HS-27A (cell line): ENCODE measurements at regions not wholly inside any gene's neighbourhood (a gene's known extent, or its start where the extent isn't known, plus 50 kb on each side); places are given as distances from the start of the nearest gene placed in this dataset.
"Not testable (repeated sequence)": the region's sequence is repeated elsewhere in the genome, so short reads cannot be mapped to it uniquely, and the experiment has no call there.

Experiments used
- DNase-seq: peaks from one replicate; pipeline ENCODE4 v3.0.0-alpha.2; 2012; ENCODE audit warnings: low read depth, missing footprints

- no peak for DNase-seq
Observed at GRCh38 chr13:104967376-104967775, 1568.1 kb downstream of the EFNB2 start.

GRCh38 chr13:104962411-104962810 is 1573.1 kb downstream of the EFNB2 start:
- DNase-seq = no peak

DNA sequence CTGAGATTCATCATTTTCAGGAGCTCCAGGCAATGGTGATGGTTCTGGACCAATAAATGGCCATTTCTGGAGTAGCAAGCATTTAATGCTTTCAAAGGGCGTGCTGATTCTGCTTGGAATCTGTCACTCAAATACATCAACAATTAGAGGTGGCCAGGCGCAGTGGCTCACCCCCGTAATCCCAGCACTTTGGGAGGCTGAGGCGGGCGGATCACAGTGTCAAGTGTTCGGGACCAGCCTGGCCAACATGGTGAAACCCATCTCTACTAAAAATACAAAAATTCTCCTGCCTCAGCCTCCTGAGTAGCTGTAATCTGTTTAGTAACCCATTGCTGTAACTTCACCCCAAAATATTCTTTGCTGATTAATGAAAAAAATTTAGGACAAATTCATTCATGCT is 1574.2 kb downstream of the EFNB2 start:
- DNase-seq = no peak

- no peak for DNase-seq
Observed at GRCh38 chr13:104954210-104954609, 1581.3 kb downstream of the EFNB2 start.

GRCh38 chr13:104953588-104953987 is 1581.9 kb downstream of the EFNB2 start:
- DNase-seq = no peak

DNA sequence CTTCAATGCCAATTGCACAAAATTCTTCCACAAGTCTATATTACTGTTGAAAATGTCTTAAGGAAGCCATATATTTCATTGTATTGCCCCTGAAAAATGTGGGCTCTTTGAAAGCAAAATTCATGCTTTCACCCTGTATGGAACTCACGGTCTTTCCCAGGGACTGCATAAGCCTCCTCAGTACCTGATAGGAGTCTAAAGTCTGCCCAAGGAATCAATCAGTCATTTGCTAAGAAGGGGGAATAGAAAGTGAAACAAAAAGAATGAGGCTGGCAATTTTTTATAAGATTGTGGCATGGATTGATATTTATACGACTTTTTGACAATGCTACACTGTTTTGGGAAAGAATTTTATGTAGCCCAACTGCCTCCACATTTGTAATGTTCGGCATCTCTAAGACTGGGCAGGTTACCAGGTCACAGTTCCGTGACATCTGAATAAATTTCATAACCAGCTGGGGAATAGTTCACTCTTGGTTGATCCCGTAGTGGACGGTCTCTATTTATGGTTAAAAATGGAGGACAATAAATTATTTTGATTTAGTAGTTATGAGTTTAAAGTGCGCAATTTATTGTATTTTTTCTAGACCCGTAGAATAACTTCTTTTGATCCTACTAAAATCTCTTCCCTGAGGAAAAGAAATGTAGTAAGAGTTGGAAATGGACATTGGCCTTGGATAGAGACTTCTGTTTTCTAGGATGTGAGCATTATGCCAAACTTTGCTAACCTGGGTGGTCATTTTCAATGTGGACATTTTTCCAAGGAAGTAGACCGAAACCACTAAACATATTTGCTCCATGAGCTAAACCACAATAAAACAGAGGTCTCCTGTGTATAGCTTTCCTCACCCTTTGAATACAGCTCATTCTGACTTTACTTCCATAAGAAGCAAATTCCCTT is 1585.4 kb downstream of the EFNB2 start:
- no peak for DNase-seq

GRCh38 chr13:104944176-104944575 is 1591.3 kb downstream of the EFNB2 start:
- no peak for DNase-seq

DNA sequence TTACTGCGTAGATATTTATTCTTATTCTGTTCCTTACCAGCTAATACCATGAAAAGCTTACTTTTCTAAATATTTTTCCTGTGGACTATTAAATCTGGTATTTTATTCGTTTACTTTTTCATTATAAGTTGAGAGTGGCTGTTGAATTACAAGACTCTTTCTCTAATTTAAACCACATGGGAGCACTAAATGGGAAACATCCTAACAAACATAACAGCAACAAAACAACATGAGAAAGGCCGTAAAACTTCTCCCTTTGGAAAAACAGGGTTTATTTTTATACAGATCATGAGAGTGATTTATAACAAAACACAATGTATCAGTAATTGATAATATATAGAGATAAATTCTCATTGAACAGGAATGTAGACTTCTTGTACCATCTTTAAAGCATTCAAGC is 1592.1 kb downstream of the EFNB2 start:
- no peak for DNase-seq

DNA sequence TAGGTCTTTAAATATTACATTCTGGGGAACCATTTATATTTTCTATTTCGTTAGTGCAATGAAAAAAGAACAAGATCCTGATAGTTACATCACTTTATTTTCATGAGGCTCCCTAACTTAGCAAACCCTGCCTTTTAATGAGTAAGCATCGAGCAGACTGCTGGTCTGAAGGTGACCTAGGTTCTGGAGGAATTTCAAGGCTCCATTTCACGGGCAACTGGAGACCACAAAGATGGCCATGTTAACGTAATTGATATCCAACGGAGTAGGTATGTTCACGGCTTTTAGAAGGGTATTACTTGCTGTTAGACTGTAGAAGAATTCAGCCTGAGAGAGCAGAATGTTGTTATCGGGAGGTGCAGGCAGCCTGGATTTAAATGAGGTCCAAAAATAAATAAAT is 1597.6 kb downstream of the EFNB2 start:
- no peak for DNase-seq

DNA sequence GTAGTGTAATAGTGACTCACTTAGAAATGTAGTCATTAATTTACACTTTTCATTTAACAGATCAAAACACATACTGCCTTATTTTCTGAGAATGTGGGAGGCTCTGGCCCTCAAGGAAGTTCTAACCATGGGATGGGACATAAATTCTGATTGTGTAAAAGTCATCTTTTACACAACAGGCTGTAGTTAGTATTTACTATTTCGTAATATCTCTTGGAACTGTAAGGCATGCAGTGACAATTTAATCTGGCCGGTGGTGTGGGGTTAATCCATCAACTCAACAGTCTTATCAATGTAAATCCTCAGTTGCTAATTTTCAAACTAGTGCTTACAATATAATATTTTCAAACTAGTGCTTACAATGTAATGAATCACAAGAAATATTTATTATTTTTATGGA is 1599.2 kb downstream of the EFNB2 start:
- no peak for DNase-seq

DNA sequence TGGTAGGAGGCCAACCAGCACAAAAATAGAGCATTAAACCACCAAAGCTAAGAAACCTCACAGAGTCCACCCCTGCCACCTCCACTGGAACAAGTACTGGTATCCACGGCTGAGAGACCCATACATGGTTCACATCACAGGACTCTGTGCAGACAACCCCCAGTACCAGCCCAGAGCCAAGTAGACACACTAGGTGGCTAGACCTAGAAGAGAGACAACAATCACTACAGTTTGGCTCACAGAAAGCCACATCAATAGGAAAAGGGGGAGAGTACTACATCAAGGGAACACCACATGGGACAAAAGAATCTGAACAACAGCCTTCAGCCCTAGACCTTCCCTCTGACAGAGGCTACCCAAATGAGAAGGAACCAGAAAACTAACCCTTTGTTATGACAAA is 1614.9 kb downstream of the EFNB2 start:
- DNase-seq = not testable (repeated sequence)

DNA sequence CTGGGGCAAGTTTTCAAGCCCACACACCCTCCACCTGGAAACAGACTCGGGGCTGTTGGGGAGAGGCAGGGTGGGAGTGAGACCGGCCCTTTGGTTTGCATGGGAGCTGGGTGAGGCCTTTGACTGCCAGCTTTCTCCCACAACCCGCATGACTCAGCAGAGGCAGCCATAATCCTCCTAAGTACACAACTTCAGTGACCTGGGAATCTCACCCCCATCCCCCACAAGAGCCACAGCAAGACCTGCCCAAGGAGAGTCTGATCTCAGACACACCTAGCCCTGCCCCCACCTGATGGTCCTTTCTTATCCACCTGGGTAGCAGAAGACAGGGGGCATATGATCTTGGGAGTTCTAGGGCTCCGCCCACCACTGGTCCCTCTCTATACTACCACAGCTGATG is 1615.4 kb downstream of the EFNB2 start:
- no peak for DNase-seq

GRCh38 chr13:104900191-104900817 is 1635.2 kb downstream of the EFNB2 start:
- no peak for DNase-seq

- no peak for DNase-seq
Observed at GRCh38 chr13:104898484-104898883, 1637.0 kb downstream of the EFNB2 start.

GRCh38 chr13:104895521-104895920 is 1639.9 kb downstream of the EFNB2 start:
- no peak for DNase-seq

- no peak for DNase-seq
Observed at GRCh38 chr13:104875038-104875754, 1660.3 kb downstream of the EFNB2 start.

GRCh38 chr13:104872153-104872552 is 1663.3 kb downstream of the EFNB2 start:
- DNase-seq = no peak

- DNase-seq = no peak
Observed at GRCh38 chr13:104871456-104871855, 1664.0 kb downstream of the EFNB2 start.

DNA sequence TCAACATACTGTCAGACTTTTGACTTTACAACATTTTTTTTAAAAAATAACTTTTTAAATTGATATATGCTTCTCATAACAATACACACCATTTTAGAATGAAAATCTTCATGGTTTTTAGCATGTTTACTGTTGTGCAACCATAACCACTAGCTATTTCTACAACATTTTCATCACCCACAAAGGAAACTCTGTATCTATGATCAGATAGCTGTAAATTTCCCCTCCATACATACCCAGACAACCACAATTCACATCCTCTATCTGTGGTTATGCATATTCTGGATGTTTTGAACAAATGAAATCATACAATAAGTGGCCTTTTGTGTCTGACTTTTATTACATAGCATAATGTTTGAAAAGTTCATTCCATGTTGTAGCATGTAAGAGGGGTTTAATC is 1666.0 kb downstream of the EFNB2 start:
- DNase-seq = no peak

- DNase-seq = no peak
Observed at GRCh38 chr13:104868806-104869205, 1666.7 kb downstream of the EFNB2 start.

DNA sequence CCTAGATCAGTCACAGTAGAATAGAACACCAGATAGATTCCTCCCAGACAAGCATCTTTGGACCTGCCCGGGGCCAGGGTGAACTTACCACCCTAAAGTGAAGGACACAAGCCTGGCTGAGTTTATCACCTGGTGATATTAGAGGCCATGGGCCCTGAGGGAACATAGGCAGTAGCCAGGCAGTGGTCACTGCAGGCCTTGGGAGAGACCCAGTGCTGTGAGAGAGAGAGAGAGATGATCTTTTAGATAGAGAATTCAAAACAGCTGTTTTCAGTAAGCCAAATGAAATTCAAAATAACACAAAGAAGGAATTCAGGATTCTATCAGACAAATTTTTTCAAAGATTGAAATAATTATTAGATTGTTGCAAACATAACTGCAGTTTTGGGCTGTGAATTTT is 1679.9 kb downstream of the EFNB2 start:
- no peak for DNase-seq

DNA sequence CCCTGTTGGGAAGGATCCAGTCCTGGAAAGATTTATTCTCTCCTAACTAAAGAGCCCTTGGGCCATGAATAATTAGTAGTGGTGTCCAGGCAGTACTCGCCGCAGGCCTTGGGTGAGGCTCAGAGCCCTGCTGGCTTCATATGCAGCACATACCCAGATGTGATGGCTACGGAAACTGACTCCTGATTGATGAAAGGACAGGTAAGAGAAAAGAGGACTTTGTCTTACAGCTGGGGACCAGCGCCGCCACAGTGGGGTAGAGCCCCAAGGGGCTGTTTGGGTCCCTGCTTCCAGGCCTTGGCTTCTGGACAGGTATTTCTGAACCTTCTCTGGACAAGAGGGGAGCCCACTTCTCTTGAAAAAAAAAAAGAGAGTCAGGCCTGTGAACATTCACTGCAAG is 1680.8 kb downstream of the EFNB2 start:
- no peak for DNase-seq

- no peak for DNase-seq
Observed at GRCh38 chr13:104854007-104854406, 1681.5 kb downstream of the EFNB2 start.
